Lower leg skin (tissue), 4 donors: ENCODE measurements at regions not wholly inside any gene's neighbourhood (a gene's known extent, or its start where the extent isn't known, plus 50 kb on each side); places are given as distances from the start of the nearest gene placed in this dataset.

Experiments used
- DNase-seq, 2 donors: peaks; one replicate each; pipeline ENCODE4 v3.0.0-alpha.2; 2019; ENCODE audit warnings: low spot score in 2 of 2
- H3K4me3 ChIP-seq: fragments of 200-600 bp; sonication (generic); 2 replicates; pipeline ENCODE4 v1.5.1; 2017; ENCODE audit warnings: mild to moderate bottlenecking, low read depth; ENCODE audit not compliant: poor library complexity, severe bottlenecking
- CTCF ChIP-seq, 3 donors: fragments of 450-650 bp; IDR thresholded peaks; one replicate each; pipeline ENCODE4 v1.5.1; 2016; ENCODE audit warnings: antibody characterized with exemption in 3 of 3, mild to moderate bottlenecking in 3 of 3, moderate library complexity in 2 of 3
- POLR2A ChIP-seq, 2 donors: fragments of 450-650 bp; IDR thresholded peaks; one replicate each; pipeline ENCODE4 v1.6.1; 2016 to 2017; ENCODE audit warnings: antibody characterized with exemption in 2 of 2, mild to moderate bottlenecking in 1 of 2, moderate library complexity in 1 of 2
- WGBS, 2 donors: methylation state at CpG; one replicate each; pipeline ENCODE4 v1.1.5; 2018; 5-methylcytosine and 5-hydroxymethylcytosine counted together
- intact Hi-C: fragments of 100-400 bp; cut with DNase I; formaldehyde crosslinking; loops from one replicate; pipeline ENCODE4 v1.15.0; 2023; ENCODE audit warnings: low total_unique reads

GRCh38 chr10:78193189-78193588 is 159.5 kb downstream of the RPS24 start:
- DNase-seq = no peak
- WGBS, 2 donors = 100% methylated on average over 1 of the region's 1 CpG
- no peak for TF ChIP-seq POLR2A (IDR thresholded peaks at IDR 0.05)
- TF ChIP-seq CTCF (IDR thresholded peaks at IDR 0.05) = no peak
- no peak overlapping the region for H3K4me3 ChIP-seq
- intact Hi-C loops = no loop called here

- 83 to 84% methylated on average over 4 of the region's 4 CpGs for WGBS, 2 donors
- H3K4me3 ChIP-seq = no peak overlapping the region
- no peak for DNase-seq
- no peak for TF ChIP-seq CTCF (IDR thresholded peaks at IDR 0.05)
- no peak for TF ChIP-seq POLR2A (IDR thresholded peaks at IDR 0.05)
- intact Hi-C loops = no loop called here
These were observed 160.4 kb downstream of the RPS24 start for GRCh38 chr10:78194050-78194449.

GRCh38 chr10:78194539-78195402 is 161.1 kb downstream of the RPS24 start:
- TF ChIP-seq CTCF (IDR thresholded peaks at IDR 0.05) = no peak
- TF ChIP-seq POLR2A (IDR thresholded peaks at IDR 0.05) = no peak
- intact Hi-C loops = no loop called here
- H3K4me3 ChIP-seq = no peak overlapping the region
- DNase-seq = no peak
- 81 to 84% methylated on average over 10 of the region's 10 CpGs for WGBS, 2 donors

GRCh38 chr10:78196396-78196795 is 162.7 kb downstream of the RPS24 start:
- H3K4me3 ChIP-seq = no peak overlapping the region
- DNase-seq = no peak
- intact Hi-C loops = no loop called here
- WGBS, 2 donors = 71 to 75% methylated on average over 4 of the region's 4 CpGs
- TF ChIP-seq POLR2A (IDR thresholded peaks at IDR 0.05) (no peak), CTCF (IDR thresholded peaks at IDR 0.05) (no peak)

- H3K4me3 ChIP-seq = no peak overlapping the region
- no peak for TF ChIP-seq CTCF (IDR thresholded peaks at IDR 0.05)
- no peak for TF ChIP-seq POLR2A (IDR thresholded peaks at IDR 0.05)
- no peak for DNase-seq
- intact Hi-C loops = no loop called here
- WGBS, 2 donors = 32 to 50% methylated on average over 2 of the region's 2 CpGs
These were observed 163.3 kb downstream of the RPS24 start for GRCh38 chr10:78196964-78197363.
